SK-N-SH treated with all-trans-retinoic acid at 6 μM for 48 hours (cell line): ENCODE measurements at regions not wholly inside any gene's neighbourhood (a gene's known extent, or its start where the extent isn't known, plus 50 kb on each side); places are given as distances from the start of the nearest gene placed in this dataset.

ENCODE experiments used
- ARNTL ChIP-seq: fragments of 450-650 bp; formaldehyde crosslinking; IDR thresholded peaks from 2 replicates; pipeline ENCODE4 v1.5.0; 2020; ENCODE audit warnings: low read depth, mild to moderate bottlenecking, moderate library complexity, borderline replicate concordance
- CSDC2 ChIP-seq: fragments of 250-450 bp; sonication (Bioruptor Pico); IDR thresholded peaks from 2 replicates; pipeline ENCODE4 v1.5.0; 2020; ENCODE audit warnings: mild to moderate bottlenecking, moderate library complexity
- ESRRG ChIP-seq: fragments of 250-450 bp; sonication (Bioruptor Pico); IDR thresholded peaks from 2 replicates; pipeline ENCODE4 v1.6.1; 2021; ENCODE audit warnings: mild to moderate bottlenecking
- ISL1 ChIP-seq: fragments of 250-450 bp; sonication (Bioruptor Pico); IDR thresholded peaks from 2 replicates; pipeline ENCODE4 v2.1.2; 2022; ENCODE audit warnings: mild to moderate bottlenecking, moderate library complexity
- POU6F1 ChIP-seq: fragments of 250-450 bp; sonication (Bioruptor Pico); IDR thresholded peaks from 2 replicates; pipeline ENCODE4 v1.8.0; 2021; ENCODE audit warnings: low read depth, mild to moderate bottlenecking, moderate library complexity, borderline replicate concordance
- RARB ChIP-seq: fragments of 250-450 bp; sonication (Bioruptor Pico); IDR thresholded peaks from 2 replicates; pipeline ENCODE4 v1.8.0; 2021; ENCODE audit warnings: mild to moderate bottlenecking, moderate library complexity
- TCF4 ChIP-seq: fragments of 250-450 bp; sonication (Bioruptor Pico); IDR thresholded peaks from 2 replicates; pipeline ENCODE4 v1.8.0; 2021; ENCODE audit warnings: mild to moderate bottlenecking, moderate library complexity, borderline replicate concordance
- TOX ChIP-seq: fragments of 250-450 bp; sonication (Bioruptor Pico); IDR thresholded peaks from 2 replicates; pipeline ENCODE4 v1.8.0; 2021; ENCODE audit warnings: mild to moderate bottlenecking, moderate library complexity, borderline replicate concordance
- TSHZ2 ChIP-seq: fragments of 250-450 bp; sonication (Bioruptor Pico); IDR thresholded peaks from 2 replicates; pipeline ENCODE4 v1.5.0; 2020; ENCODE audit warnings: mild to moderate bottlenecking, moderate library complexity
- ZFP3 ChIP-seq: fragments of 250-450 bp; sonication (Bioruptor Pico); IDR thresholded peaks from 2 replicates; pipeline ENCODE4 v1.5.0; 2020; ENCODE audit warnings: mild to moderate bottlenecking, moderate library complexity
- ZFP30 ChIP-seq: fragments of 450-650 bp; formaldehyde crosslinking; IDR thresholded peaks from 2 replicates; pipeline ENCODE4 v1.5.0; 2022; ENCODE audit warnings: mild to moderate bottlenecking, moderate library complexity
- TF ChIP-seq, protein P1 (sequence below): fragments of 250-450 bp; sonication (Bioruptor Pico); IDR thresholded peaks from 2 replicates; pipeline ENCODE4 v1.8.0; 2020; ENCODE audit warnings: mild to moderate bottlenecking, moderate library complexity, borderline replicate concordance
- TF ChIP-seq, protein P2 (sequence below): fragments of 250-450 bp; sonication (Bioruptor Pico); IDR thresholded peaks from 2 replicates; pipeline ENCODE4 v1.5.1; 2020; ENCODE audit warnings: low read depth, mild to moderate bottlenecking, moderate library complexity

- TF ChIP-seq ARNTL (CRISPR knock-in tag) (no peak), POU6F1 (no peak), TCF4 (no peak), RARB (CRISPR knock-in tag) (no peak), ISL1 (CRISPR knock-in tag) (no peak), ZFP3 (CRISPR knock-in tag) (no peak), ZFP30 (CRISPR knock-in tag) (no peak), TOX (CRISPR knock-in tag) (no peak), TSHZ2 (CRISPR knock-in tag) (no peak), ESRRG (no peak), CSDC2 (CRISPR knock-in tag) (no peak)
- TF ChIP-seq, protein P1, sequence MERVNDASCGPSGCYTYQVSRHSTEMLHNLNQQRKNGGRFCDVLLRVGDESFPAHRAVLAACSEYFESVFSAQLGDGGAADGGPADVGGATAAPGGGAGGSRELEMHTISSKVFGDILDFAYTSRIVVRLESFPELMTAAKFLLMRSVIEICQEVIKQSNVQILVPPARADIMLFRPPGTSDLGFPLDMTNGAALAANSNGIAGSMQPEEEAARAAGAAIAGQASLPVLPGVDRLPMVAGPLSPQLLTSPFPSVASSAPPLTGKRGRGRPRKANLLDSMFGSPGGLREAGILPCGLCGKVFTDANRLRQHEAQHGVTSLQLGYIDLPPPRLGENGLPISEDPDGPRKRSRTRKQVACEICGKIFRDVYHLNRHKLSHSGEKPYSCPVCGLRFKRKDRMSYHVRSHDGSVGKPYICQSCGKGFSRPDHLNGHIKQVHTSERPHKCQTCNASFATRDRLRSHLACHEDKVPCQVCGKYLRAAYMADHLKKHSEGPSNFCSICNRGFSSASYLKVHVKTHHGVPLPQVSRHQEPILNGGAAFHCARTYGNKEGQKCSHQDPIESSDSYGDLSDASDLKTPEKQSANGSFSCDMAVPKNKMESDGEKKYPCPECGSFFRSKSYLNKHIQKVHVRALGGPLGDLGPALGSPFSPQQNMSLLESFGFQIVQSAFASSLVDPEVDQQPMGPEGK: no peak
- TF ChIP-seq, protein P2, sequence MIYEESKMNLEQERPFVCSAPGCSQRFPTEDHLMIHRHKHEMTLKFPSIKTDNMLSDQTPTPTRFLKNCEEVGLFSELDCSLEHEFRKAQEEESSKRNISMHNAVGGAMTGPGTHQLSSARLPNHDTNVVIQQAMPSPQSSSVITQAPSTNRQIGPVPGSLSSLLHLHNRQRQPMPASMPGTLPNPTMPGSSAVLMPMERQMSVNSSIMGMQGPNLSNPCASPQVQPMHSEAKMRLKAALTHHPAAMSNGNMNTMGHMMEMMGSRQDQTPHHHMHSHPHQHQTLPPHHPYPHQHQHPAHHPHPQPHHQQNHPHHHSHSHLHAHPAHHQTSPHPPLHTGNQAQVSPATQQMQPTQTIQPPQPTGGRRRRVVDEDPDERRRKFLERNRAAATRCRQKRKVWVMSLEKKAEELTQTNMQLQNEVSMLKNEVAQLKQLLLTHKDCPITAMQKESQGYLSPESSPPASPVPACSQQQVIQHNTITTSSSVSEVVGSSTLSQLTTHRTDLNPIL (CRISPR knock-in tag): no peak
Observed at GRCh38 chr2:153394247-153394646, 84.3 kb downstream of the RPRM start.
